ENCODE measurements at regions not wholly inside any gene's neighbourhood (a gene's known extent, or its start where the extent isn't known, plus 50 kb on each side); places are given as distances from the start of the nearest gene placed in this dataset.

DNA sequence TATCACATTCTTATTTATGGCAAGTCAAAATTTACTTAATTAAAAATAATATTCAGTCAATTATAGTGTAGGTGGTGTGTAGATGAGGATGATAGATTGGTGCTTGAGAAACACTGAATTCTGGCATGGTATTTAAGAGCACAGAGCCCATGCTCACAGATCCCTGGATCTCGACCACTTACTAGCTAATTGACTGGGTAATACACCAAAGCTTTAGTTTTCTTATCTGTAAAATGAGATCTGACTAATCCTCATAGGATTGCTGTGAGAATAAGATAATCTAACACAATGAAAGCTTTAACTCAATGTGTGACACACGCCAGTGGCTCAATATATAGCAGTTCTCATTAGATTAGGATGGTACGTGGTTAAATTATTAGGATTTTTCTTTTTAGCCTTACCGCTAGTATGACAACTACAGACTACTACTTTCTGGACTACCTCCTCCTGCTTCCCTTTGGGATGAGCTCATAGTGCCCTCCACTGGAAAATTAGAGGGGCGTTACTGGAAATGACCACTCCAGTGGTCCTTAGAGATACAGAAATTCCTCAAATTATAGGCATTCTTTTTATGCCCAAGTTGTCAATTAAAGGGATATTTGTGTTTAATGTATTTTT, 482.8 kb upstream of the TBX3 start:
- TF ChIP-seq, protein P1, sequence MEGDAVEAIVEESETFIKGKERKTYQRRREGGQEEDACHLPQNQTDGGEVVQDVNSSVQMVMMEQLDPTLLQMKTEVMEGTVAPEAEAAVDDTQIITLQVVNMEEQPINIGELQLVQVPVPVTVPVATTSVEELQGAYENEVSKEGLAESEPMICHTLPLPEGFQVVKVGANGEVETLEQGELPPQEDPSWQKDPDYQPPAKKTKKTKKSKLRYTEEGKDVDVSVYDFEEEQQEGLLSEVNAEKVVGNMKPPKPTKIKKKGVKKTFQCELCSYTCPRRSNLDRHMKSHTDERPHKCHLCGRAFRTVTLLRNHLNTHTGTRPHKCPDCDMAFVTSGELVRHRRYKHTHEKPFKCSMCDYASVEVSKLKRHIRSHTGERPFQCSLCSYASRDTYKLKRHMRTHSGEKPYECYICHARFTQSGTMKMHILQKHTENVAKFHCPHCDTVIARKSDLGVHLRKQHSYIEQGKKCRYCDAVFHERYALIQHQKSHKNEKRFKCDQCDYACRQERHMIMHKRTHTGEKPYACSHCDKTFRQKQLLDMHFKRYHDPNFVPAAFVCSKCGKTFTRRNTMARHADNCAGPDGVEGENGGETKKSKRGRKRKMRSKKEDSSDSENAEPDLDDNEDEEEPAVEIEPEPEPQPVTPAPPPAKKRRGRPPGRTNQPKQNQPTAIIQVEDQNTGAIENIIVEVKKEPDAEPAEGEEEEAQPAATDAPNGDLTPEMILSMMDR (IDR thresholded peaks at IDR 0.05), result no peak
- no peak overlapping the region for H3K4me3 ChIP-seq
- DNase-seq (no peak), ATAC-seq (no peak)
- no peaks in the 10 kb centered on the region for H3K36me3 ChIP-seq (ENCODE audit: insufficient read depth in 1 of 2, low read depth in 1 of 2)
- 68 to 69% (median 68%) methylated on average over 5 of the region's 5 CpGs for WGBS, 3 donors
- H3K9me3 ChIP-seq, result peaks cover 4% of the 10 kb centered on the region
- no peaks in the 10 kb centered on the region for H3K27me3 ChIP-seq (ENCODE audit: insufficient read depth in 3 of 3, low read length in 2 of 3)
- H3K27ac ChIP-seq, result no peak overlapping the region
- H3K4me1 ChIP-seq, result no peaks in the 10 kb centered on the region
- intact Hi-C loops (cut with DNase I), result no loop called here

DNA sequence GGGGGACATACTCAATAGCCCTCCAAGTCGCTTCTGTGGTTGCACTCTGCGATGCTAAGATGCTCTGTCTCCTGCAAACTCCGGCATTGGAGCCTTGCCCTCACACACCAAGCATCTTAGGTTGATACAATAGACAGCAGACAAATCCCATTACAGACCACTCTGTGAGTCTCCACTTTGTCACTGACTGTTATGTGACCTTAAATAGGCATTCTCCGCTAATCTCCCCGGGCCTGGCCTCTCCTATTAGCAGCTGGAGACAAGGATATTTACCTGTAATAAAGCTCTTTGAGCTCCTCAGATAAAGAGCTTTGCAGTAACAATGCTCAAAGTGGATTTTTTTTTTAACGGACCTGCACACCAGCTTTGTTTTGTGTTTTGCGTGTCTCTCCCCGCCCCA, 479.7 kb upstream of the TBX3 start:
- H3K36me3 ChIP-seq (ENCODE audit: insufficient read depth in 1 of 2, low read depth in 1 of 2), result no peaks in the 10 kb centered on the region
- intact Hi-C loops (cut with DNase I), result no loop called here
- H3K27me3 ChIP-seq (ENCODE audit: insufficient read depth in 3 of 3, low read length in 2 of 3), result no peaks in the 10 kb centered on the region
- H3K9me3 ChIP-seq, result peaks cover under 1% of the 10 kb centered on the region
- H3K27ac ChIP-seq, result no peak overlapping the region
- DNase-seq (no peak), ATAC-seq (no peak)
- no peaks in the 10 kb centered on the region for H3K4me1 ChIP-seq
- no peak overlapping the region for H3K4me3 ChIP-seq
- WGBS, 3 donors, result 79 to 86% (median 80%) methylated on average over 8 of the region's 8 CpGs
- TF ChIP-seq, protein P1 (IDR thresholded peaks at IDR 0.05), result no peak

DNA sequence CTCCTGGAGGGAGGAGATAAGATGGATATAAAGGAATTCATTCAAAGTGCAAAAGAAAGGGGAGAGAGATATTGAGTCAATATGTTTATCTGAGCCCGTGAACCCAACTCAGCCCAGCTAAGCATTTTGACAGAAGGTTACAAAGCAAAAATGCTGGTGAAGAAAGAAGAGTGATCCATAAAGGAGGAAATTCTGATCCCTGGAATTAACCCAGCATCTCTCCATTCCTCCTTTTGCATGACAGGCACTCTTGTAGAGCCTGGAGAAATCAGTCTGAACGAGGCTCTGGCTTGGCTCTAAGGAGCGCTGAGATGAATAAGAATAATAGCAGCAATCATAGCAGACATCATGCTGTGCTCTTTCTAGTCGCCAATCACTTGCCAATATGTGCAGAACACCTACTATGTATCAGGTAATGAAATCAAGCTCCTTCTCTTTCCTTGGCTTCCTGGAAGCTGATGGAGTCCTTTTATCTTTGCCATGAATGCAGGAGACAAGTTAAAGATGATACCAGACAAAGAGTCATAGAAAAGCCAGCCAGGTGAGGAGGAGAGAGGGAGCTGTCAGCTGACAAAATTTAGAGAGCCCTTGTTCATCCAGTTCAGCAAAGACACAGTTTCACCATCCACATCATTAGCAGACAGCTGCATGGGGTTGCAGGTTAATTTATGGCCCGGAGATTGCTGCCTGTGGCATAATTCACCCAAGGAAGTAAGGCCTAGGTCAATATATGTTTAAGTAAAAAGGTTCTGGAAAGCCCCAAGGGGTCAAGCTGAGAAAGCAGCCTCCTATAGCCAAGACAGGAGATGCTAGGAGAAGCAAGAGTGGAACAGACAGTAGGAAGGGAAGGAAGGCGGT, 476.5 kb upstream of the TBX3 start:
- no peaks in the 10 kb centered on the region for H3K27me3 ChIP-seq (ENCODE audit: insufficient read depth in 3 of 3, low read length in 2 of 3)
- H3K9me3 ChIP-seq, result no peaks in the 10 kb centered on the region
- no peak overlapping the region for H3K27ac ChIP-seq
- no peak for DNase-seq
- no peak overlapping the region for H3K4me3 ChIP-seq
- intact Hi-C loops (cut with DNase I), result no loop called here
- H3K36me3 ChIP-seq (ENCODE audit: insufficient read depth in 1 of 2, low read depth in 1 of 2), result no peaks in the 10 kb centered on the region
- 84 to 87% (median 86%) methylated on average over 6 of the region's 6 CpGs for WGBS, 3 donors
- no peaks in the 10 kb centered on the region for H3K4me1 ChIP-seq
- TF ChIP-seq, protein P1 (IDR thresholded peaks at IDR 0.05), result no peak
- ATAC-seq, result no peak

DNA sequence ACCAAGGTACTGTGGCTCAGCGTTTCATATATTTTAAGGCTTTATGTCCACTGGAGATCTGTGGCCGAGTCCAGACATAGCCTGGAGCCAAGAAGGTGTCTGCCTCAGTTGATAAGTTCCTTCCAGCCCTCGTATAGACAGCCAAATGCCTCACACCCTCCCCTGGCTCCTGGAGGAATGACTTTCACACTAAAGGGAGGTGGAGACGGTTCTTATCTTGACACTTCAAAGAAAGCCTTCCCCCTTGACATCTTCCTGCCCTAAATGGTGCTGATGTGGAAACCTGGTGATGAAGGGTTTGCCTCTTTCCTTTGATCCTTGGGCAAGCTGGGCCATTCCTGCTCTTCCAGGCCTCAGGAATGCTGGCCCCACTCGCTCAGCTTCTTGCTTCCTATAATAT, 474.8 kb upstream of the TBX3 start:
- no peaks in the 10 kb centered on the region for H3K9me3 ChIP-seq
- ATAC-seq, result no peak

More for the DNA sequence above, 474.8 kb upstream of the TBX3 start:
- Histone ChIP-seq H3K27ac (no peak overlapping the region), H3K4me3 (no peak overlapping the region), H3K27me3 (ENCODE audit: insufficient read depth in 3 of 3, low read length in 2 of 3) (no peaks in the 10 kb centered on the region), H3K36me3 (ENCODE audit: insufficient read depth in 1 of 2, low read depth in 1 of 2) (no peaks in the 10 kb centered on the region), H3K4me1 (no peaks in the 10 kb centered on the region)
- no peak for DNase-seq
- intact Hi-C loops (cut with DNase I), result no loop called here
- TF ChIP-seq, protein P1 (IDR thresholded peaks at IDR 0.05), result no peak
- WGBS, 3 donors, result 84 to 90% (median 87%) methylated on average over 5 of the region's 5 CpGs

All from psoas muscle (tissue), 7 donors.